ENCODE measurements at regions not wholly inside any gene's neighbourhood (a gene's known extent, or its start where the extent isn't known, plus 50 kb on each side); places are given as distances from the start of the nearest gene placed in this dataset.

- TF ChIP-seq EZH2 (IDR thresholded peaks at IDR 0.05; ENCODE audit: low read length, missing control alignments) (no peak), CTCF (conservative IDR thresholded peaks at IDR 0.05 in 1 of 2, IDR thresholded peaks at IDR 0.05 in 1 of 2; ENCODE audit: low read depth in 1 of 2, low read length in 2 of 2) (no peak)
Observed at GRCh38 chr10:84593506-84593905, 265.1 kb downstream of the CCSER2 start.

Data from fibroblast of lung (primary cell).